NCI-H128 (cell line): ENCODE measurements at regions not wholly inside any gene's neighbourhood (a gene's known extent, or its start where the extent isn't known, plus 50 kb on each side); places are given as distances from the start of the nearest gene placed in this dataset.

Experiments used
- DNase-seq: peaks from one replicate; lab custom pipeline; 2025; ENCODE audit not compliant: unreplicated experiment; lab: John Stamatoyannopoulos, UW

DNA sequence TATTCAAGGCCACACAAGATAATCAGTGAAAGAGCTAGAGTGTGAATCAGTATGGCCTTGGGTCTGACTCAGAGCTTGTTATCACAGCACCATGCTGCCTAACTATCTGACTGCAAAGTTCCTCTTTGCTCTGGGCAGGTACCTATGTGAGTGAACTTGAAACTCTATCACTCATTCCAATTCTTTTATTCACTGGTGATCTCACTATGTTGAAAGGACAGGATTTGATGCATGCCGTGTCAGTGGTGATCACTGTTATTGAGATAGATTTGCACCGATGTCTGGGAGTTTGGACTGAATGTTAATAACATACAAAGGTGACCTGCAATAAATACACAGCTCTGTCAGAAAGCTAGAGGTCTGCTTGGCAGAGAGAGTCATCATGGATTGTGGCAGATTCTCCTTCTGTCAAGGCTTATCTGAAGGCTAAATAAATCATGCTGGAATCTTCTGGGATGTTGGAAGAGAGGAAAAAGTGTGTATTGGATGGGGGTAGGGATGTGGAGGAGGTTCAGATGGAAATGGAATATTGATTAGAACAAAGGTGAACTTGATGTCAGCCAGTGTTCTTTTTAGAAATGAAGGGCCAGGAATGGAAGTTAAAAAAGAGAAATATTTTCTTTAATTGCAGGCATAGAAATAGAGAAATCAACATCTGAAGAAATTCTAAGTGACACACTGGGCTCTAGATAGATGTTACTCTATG is 91.8 kb upstream of the TNC start:
- DNase-seq = no peak

DNA sequence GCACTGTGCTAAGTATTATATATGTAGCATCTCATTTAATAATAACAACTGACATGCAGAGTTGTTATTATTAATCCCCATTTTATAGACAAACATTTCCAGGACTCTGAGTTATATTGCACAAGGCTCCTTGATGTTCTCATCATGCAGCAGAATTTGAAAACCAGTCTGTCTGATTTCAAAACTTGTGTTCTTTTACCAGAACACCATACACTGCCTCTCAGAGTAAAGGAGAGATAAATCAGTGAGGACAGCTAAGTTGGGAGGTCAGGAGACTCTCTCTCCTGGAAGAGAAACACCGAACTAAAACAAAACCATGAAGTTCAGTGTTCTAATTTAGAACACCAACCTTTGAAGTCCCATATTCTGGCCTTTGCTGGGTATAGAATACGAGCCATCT is 92.7 kb upstream of the TNC start:
- DNase-seq = no peak

DNA sequence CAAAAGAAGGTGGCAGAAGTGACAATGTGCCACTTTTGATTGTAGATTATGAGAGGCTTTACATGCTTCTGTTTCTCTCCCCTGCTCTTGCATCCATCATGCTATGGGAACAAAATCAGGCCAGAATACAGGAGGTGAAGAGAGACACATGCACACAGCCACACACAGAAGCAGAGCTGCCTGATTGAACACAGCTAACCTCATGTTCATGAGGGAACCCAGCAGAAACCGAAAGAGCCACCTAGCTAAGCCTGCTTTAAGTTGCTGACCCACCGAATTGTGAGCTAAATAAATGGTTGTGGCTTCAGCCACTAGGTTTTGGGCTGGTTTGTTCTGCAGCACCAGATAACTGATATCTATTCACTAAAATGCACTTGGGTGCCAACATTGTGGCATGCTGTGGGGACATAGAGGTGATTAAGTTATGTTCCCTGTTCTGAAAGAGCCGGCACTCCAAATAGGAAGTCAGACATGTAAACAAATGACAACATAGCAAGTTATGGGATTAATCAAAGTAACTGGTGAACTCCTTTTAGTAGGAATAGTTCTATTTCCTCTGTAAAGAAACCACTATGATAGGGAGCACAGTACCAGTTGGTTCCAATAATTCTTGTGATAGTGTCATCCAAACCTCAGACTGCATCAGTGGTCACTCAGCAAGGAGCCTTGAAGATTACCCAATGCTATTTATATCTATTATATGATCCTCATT is 93.6 kb upstream of the TNC start:
- DNase-seq = no peak

DNA sequence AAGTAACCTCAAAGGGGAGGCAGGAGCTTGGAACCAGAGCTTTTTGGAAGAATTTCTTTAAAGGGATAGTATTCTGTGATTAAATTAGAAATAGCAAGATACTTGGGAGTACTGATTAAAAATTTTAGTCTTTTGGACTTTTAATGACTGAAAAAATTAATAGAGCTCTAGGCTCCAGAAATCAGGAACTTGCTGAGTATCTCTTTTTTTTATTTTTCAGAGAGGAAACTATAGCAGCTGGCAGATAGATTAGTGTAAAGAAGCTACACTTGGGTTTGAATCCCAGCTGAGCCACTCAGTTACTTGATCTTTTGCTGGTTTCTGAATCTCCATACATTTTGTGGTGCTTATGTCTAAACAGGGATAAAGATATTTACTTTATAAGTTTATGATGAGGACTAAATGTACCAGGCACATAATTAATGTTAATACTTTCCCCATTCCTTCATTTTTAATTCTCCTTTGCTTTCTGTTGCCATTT is 94.2 kb upstream of the TNC start:
- DNase-seq = no peak

DNA sequence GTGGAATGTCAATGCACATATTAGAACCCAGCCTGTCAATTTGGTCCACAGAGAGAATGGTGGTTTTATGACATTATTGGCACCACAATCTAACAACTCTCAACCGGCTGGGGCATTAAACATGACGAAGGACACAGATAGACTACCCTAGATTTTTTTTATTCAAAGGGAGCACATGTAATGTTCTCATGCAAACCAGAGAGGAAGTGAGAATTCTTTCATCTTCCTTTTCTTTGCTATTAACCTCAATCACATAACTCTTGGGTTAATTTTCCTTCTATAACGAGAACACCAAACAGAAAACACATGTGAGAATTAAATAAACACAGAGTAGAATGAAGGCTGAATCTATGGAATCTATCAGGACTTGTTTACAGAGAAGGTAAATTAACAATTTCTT is 94.9 kb upstream of the TNC start:
- no peak for DNase-seq

DNA sequence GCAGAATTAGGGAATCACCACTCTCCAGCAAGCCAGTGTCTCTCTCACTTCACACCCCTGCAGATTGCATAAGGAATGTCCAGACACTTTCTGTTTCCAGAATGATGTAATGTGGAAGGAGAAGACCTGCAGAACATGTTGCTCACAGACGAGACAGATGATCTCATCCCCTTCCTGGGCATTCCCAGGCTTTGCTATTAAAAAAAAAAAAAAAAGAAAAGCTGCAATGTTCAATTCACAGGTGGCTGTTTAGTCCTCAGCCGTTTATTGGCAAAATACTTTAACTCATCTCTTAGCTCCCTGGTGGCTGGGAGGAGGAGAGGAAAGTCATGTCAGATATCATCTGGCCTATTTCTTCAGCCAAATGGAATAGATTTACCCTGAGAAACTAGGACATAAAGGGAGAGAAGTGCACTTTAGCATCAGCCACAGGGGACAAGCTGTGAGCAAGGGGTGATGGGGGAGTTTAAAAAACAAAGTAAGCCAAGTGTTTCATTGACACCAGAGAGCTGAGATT is 95.9 kb upstream of the TNC start:
- DNase-seq = no peak

DNA sequence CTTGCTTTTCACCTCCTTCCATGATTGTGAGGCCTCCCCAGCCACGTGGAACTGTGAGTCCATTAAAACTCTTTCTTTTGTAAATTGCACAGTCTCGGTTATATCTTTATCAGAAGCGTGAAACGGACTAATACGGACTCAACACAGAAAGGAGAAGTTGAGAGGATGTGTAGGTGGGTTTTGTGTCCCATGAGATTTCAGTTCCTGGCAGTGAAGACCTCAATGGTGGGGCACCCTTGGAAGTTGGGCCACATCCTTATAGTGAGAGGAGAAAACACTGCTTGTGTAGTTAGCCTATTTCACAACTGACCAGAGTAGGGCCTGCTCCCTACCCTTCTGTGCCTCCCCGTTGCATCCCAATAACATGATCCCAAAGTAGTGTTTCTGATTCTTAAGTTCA is 98.9 kb upstream of the TNC start:
- DNase-seq = no peak

DNA sequence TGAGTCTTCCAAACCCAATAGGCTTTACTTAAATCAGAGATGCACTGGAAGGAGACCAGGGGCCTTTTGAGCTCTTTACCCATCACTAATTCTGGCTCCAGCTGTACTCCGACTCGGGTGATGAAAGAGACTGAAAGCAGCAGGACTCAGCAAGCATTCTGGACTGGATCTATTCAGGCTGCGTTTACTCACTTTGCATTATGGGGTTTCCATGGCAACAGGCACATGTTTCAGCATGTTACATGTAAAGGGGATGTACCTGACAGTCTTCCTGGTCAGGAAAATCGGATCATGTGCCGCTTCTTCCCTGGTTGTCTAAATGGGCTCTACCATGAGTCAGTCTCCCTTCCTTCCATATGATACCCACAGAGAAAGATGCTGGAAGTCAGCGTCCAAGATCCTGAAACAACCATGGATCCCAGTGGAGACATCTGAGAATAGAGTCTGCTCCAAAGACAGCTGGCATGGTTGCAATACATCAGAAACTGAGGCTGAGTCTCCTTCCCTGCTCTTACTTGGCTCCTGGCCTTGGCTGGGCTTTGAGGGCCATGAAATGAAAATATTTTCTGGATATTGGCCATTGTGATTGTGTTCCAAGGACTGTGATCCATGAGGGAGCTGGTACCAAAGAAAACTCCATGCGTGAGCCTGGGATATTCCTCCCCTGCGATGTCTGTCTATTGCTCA is 102.5 kb upstream of the TNC start:
- no peak for DNase-seq

DNA sequence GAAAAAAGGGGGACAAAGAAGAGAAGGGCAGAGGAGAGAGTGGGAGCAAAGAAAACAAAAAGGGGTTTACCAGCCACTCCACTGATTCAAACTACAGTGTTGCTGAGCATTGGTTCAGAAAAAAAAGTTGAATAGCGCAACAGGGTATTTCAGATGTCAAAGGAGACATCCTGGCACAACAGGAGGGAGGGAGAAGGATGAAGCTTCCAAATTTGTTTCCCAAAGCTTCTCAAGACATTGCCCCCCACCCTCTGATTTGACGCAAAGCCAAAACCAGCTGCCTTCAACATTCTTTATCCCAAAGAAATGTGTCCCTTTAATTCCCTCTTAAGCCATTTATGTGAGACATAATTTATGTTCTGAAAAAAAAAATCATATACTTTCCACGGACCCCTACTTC is 105.5 kb upstream of the TNC start:
- no peak for DNase-seq

DNA sequence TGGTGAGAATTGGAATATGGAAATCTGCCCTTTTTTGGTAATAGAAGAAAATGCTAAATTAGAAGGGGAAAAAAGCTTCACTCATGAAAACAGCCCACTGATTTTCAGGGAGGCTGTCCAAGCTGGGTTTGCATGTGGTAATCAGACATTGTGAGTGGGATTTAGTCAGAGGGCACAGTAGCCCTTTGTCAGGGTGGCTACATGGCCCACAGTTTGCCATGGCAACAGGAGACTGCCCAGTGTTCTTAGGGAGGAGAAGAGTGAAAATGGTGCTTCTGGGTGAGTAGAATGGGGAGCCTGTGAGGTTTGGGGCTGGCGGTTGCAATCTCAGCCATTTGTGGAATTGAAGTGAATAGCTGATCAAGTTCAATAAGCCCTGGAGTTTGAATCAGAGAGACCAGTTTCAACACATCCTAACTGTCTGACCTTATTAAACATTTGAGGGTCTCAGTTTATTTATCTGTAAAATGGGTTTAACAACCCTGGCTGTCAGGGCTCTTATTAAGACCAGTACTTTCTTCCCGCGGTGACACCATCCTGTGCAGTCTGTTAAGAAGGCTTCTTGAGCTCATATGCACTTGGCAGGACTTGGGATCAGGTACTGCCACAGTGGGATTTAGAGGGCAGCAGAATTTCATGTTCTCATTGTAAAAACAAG is 107.6 kb upstream of the TNC start:
- DNase-seq = no peak

DNA sequence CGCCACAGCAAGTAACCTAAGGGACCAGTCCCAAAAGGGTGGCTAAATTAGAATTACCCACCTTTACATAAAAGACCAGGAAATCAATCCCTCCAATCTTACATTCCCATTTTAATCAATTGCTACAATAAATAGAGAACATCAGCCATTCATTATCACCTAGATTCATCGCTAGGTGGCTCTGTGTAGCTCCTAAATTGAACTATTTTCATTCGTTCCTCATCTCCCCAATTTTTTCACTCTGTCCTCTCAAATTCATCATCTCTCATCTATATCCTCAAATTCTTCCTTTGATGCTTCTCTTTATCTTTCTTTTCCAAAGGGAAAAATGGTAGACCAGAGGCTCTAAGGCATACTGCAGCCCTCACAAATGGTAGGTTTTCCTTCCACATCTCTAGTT is 108.2 kb upstream of the TNC start:
- DNase-seq = no peak

DNA sequence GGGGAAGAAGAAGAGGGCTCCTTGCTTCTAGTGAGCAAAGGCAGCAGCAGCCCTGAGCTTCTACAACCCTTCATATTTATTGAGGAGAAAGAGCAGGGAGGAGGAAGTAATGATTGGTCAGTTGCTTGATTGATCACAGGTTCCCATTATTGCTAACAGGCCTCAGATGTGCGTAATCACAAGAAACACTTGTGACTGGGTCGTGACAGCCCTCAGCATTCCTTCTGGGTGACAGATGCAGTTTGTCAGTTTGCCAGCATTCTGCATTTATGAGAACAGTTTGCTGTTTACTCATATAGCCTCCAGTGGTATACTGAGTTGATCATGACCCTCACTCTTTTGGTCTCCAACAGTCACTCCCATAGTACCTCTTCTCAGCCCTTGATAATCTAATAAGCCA is 111.5 kb upstream of the TNC start:
- no peak for DNase-seq

DNA sequence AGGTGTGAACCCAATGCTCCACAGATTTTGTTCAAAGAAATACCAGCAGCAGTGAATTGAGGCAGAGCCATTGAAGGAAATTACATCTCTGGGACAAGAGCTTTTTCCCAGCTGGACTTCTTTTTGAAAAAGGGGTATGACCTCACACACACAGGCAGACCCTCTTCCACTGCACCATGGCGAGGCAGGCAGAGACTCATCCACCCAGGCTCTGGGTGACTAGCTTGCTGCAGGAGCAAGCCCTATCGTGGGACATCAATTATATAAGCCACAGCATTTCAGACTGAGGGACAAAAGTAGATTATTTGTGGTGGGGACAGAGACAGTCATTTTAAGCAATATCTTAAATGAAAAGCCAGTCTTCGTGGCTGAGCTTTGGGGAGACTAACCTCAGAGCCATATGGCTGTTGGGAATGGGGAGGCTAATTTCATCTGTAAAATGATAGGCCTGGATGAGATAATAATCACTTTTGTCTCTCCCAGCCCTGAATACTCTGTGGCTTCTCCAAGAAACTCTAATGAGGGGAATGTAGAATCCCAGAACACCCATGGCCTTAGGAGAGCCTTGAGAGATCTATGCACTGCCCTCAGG is 113.1 kb upstream of the TNC start:
- no peak for DNase-seq

DNA sequence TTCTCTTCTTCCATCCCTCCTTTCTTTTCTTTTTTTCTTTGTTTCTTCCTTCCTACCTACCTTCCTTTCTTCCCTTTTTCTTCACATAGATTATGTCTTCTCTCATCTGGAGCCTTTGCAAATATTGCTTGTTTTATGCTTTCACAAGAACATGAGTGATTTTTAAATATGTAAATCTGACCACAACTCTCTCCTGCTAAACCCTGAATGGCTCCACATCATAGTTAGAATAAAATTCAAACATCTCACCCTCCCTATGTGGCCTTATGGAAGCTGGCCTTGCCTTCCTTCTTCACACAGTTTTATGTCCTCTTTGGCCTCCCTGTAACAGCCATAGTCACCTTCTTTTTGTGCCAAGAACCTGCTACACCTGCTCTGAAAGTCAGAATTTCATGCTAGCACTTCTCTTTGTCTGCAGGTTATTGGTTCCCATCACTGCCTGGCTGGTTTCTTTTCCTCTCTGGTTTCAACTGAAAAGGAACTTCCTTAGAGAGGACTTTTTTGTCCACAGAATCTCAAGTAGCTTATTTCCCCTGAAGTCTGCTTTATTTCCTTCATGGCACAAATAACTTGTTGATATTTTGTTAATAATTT is 114.3 kb upstream of the TNC start:
- DNase-seq = no peak

DNA sequence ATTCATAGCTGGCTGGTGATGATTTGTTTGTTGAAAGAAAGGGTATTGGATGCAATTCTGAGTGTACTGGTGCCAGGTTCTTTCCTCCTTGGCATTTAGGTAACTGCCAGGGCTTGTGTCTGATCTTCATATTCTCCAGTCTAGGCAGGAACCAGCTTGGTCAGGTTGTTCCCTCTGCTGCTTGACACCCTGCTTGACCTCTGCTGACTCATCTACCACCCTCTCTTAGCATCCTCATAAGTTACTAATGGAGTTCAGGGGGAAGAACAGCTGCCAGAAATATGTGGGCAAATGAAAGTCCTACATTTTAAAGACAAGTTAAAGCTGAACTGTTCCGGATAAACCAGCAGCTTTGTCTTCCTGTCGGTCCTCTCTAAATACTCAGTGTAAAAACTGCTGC is 116.1 kb upstream of the TNC start:
- no peak for DNase-seq

DNA sequence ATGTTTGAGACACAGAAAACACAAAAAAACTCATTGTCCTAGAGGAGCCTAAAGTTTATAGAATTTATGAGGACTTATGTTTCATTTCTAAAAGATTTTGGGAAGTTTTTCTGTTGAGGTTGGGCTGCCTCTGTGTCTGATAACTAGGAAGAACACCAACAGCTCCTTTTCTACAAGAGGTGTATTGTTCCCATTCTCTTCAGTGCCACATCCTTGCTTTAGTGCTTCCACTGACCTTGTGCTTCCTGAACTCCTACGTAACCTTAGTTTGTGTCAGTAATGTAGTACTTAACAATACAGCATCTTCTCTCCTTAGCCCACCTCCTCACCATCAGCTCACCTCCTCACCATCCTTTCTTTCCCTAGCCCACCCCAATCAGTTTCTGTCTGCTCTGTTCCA is 117.3 kb upstream of the TNC start:
- no peak for DNase-seq

DNA sequence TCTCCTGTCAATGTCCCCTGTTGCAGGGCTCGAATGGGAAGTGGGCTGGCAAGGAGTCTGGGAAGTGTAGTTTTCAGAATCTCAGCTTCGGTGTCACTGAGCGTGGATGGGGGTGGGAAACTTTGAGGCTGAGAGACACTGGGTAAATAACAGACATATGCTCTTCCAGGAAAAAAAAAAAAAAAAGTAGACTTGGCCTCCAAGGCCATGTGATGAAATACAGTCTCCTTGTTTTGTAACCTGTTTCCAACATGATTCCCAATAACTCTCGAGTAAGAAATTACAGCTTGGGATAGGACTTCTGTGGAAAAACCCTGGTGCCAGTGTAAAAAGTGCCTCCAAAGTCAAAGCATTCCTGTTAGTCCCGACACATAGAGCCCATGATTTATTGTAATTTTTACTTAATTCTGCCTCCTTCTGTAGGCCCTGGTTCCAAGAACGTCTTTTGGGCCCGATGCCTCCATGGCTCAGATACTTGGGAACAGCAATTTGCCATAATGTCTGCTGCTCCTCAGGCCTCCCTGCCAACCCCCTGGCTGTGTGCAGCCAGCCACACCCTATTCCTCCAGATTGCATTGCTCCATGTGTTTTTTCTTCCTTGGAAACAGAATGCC is 119.5 kb upstream of the TNC start:
- no peak for DNase-seq

DNA sequence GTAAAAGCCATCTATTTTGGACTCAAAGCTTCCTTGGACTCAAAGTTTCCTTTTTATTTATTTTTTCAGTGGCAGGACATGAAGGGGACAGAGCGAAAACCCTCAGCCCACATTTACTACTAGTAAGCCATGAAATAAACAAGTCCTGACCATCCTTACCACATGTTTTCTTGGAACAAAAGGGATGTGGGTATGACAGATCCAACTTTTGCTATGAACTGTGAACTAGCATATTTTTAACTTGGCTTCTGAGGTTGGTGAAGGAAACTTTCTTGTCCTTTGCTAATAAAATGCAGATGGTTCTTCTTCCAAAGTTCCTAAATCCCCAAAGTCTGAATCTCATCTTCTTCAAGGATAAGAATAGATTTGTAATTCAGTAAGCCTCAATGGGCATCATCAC is 122.7 kb upstream of the TNC start:
- no peak for DNase-seq

DNA sequence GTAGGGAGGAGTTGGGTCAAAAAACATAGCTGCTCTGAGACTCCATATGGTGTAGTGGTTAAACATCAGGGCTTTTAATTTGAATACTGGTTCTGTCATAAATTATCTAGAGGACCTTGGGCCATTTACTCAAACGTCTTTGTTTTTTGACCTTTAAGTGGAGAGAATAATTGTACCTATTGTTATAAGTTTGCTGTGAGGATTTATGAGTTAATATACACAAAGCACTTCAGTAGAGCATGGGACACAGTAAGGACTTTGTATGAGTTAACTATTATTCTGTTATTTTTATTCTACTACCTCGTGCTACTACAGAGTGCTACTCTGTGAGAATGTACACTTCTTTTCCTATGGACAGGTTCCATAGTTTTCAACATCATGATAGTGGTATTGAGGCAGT is 123.7 kb upstream of the TNC start:
- no peak for DNase-seq

DNA sequence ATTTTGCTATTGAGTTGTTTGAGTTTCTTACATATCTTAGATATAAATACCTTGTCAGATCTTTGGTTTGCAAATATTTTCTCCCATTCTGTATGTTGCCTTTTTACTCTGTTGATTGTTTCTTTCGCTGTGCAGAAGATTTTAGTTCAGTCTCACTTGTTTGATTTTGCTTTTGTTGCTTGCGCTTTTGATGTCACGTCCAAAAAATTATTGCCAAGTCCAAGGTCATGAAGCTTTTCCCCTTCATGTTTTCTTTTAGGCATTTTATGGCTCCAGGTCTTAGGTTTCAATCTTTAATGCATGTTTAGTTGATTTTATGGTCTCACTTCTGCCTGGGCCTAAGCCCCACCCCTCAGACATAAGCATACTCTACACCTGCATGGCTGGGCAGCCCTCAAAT is 131.5 kb upstream of the TNC start:
- DNase-seq = no peak
